HG03469 (cell line): ENCODE measurements at regions not wholly inside any gene's neighbourhood (a gene's known extent, or its start where the extent isn't known, plus 50 kb on each side); places are given as distances from the start of the nearest gene placed in this dataset.

Experiments
- ATAC-seq: cut with Tn5 transposase; IDR thresholded peaks from one replicate; pipeline ENCODE4 v1.9.1; 2021; ENCODE audit warnings: mild to moderate bottlenecking, moderate library complexity, moderate number of reproducible peaks; ENCODE audit not compliant: unreplicated experiment

DNA sequence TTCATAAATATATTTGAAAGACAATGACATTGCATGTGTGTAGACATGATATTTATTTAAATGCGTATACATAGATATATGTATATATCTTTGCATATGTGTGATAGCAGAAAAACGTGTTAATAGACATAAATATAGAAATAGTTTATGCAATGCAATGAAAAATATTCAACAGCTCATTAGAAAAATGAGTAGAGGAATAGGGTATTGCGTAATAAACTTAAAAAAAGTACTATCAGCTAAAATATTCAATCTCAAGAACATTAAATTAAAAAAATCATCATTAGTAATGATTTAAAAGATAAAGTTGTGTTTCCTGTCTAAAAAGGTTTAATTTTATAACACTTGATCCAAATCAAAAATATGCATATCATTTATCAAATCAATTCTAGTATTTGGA is 2101.5 kb upstream of the TENM3 start:
- ATAC-seq: no peak

DNA sequence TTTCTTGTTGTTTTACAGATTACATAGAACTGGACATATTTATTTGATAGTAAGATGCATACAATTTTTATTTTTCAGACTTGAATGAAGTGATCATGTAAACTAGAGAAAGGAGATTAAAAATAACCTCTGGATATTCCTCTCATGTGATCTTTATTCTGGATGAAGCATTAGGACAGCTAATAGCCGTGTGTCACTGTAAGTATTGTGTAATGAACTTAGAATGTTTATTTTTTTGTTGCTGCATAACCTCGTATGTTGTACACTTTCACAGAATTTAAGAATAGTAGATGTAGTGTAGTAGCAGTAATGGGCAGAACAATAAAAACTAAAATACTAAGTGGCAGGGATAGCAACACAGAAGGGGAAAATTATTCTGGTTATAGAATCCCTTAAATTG is 2094.5 kb upstream of the TENM3 start:
- ATAC-seq: no peak

DNA sequence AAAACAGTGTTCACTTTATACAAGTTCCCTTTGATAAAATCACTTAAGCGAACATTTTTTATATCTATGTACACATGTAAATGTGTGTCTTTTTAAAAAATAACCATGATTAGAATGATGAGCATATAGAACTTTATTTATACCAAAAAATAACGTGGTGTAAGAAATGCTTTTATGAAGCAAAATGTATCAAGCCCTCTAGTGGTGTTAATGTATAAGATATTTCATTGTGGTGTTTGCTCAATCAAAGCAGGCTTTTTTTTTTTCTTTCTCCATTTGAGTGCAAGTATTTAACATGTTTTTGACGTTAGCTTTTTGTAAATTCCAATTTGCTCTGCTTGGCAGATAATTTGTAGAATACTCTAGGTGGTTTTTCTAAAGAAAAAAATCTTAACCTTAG is 2092.4 kb upstream of the TENM3 start:
- no peak for ATAC-seq

DNA sequence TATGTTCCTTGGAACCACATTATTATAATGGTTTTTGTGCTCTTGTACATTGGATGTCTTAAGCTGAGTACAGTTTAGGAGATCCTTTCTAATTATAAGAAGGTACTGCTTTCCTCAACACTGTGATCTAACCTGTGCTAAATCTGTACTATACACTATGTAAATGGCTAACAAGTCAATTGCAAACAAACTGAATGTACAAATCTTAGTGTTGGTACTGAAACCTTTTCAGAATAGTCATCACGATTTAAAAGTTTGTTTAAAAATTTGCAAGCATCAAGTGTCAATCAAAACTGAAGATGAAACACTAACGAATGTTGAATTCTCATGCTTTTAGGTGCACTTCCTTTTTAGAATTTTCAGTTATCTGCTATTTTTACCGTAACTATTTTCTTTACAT is 2090.4 kb upstream of the TENM3 start:
- no peak for ATAC-seq

DNA sequence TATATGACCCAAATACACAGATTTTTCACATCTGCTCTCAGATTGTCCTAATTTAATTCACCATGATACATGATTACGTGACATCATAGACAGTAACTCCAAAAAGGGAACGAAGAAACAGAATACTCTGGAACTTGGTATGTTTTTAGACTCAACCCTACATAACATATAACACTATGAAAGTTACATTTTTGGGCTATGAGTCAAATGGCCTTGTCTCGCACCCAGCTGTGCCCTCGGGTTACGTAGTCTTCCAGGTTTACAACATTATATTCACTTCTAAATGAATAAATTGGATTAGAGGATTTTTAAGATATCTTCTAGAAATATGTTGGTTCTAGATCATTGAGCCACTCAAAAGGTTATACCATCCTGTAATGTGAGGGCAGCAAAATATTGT is 2089.6 kb upstream of the TENM3 start:
- no peak for ATAC-seq

DNA sequence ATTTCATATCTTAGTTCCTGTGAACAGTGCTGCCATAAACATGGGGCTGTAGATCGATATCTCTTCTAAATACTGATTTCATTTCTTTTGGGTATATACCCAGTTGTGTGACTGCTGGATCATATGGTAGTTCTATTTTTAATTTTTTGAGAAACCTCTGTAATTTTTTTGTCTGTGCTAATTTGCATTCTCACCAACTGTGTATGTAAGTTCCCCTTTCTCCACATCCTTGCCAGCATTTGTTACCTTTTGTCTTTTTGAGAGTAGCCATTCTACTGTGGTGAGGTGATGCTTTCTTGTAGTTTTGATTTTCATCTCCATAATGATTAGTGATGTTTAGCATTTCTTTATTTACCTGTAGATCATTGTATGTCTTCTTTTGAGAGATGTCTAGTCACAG is 2086.5 kb upstream of the TENM3 start:
- ATAC-seq: peak; percentile 51

DNA sequence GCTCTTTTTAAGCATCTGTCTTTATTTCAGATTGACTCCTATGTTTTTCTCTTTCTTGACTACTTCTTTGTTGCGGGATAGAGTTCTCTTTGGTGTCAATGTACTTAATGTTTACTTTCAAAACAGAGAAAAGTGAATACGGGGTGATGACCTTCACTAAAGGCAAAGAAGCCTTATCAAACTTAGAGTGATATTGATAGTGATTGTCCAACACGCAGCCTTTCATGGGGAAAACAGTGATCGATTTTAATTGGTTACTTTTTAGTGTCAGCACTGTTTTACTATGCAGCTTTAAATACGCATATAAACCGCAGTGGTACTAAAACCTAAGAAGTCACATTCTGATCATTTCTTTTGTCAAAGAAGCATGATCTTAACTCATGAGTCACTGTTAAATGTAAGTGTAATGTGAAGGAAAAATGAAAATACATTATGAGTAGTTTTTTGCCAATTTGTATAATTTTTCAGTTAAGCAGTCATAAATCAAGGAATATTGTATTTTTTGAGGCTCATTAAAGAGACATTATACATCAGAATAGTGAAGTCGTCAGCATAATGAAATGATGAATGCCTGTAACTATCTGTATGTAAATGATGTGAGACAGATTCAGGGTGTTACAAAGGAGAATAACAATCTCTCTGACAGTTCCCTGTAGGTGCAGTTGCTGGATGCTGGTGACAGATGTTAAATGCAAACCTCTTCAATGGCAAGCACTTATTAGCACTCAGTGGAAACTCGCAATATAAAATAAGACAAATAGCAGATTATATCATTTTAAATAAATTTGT is 2082.8 kb upstream of the TENM3 start:
- no peak for ATAC-seq

GRCh38 chr4:180164799-180165198 is 2078.4 kb upstream of the TENM3 start:
- ATAC-seq: no peak

- ATAC-seq: no peak
Measured at GRCh38 chr4:180169394-180169793, 2073.8 kb upstream of the TENM3 start.

GRCh38 chr4:180169966-180170365 is 2073.2 kb upstream of the TENM3 start:
- no peak for ATAC-seq

DNA sequence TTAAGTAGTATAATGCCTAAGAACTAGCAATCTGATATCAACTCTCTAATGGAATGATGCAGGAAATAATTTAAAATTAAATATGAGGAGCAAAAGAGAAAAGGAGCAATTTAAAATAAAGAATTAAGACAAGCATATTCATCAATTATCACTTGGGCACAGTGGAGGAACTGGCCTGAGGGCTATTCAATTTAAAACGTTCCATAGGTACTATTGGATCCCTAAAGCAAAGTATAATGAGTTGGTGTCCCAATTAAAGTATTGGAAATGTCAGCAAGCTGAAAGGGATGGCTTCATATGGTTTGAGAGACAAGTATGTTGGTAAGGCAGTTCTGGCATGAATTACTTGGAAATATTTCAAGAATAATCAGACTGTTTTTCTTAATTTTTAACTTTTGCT is 2064.1 kb upstream of the TENM3 start:
- ATAC-seq: no peak

GRCh38 chr4:180189666-180190065 is 2053.5 kb upstream of the TENM3 start:
- no peak for ATAC-seq

GRCh38 chr4:180190382-180190781 is 2052.8 kb upstream of the TENM3 start:
- ATAC-seq: no peak

DNA sequence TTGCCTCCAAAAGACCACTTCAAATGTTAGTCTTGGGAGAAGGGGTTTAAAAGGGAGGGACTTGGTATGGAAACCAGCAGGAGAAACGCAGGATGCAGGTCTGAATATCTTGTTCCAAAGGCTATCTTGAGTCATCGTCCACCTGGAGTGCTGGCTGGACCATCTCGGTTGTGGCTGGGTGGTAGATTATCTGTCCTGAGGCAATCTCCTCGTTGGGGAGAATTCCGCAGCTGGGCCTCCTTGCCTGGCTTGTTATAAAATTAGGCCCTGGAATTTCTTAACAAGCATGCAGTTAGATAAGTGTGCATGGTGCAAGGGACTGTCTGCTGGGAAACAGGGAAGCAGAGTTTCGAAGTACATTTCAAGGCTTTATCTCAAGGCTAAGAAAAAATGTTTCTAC is 2045.7 kb upstream of the TENM3 start:
- ATAC-seq: no peak

DNA sequence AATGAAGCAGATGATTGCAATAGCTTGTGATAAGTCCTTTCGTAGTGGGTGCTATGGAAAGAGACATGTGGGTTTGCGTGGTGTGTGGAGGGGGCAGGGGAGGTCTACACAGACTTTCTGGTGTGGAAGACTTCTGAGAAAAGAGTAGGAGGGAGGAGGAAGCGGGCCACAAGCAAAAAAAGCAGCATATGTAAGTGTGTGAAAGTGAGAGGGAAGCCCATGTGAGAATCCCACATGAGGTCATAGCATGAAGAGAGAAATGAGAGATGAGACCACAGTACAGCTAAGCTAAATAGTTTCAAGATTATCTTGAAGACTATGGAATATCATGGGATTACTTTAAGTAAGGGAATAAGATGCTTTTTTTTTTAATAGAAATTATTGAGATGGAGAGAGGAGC is 2039.9 kb upstream of the TENM3 start:
- ATAC-seq: peak; percentile 58

GRCh38 chr4:180205276-180205675 is 2037.9 kb upstream of the TENM3 start:
- no peak for ATAC-seq

GRCh38 chr4:180207921-180208320 is 2035.3 kb upstream of the TENM3 start:
- no peak for ATAC-seq

DNA sequence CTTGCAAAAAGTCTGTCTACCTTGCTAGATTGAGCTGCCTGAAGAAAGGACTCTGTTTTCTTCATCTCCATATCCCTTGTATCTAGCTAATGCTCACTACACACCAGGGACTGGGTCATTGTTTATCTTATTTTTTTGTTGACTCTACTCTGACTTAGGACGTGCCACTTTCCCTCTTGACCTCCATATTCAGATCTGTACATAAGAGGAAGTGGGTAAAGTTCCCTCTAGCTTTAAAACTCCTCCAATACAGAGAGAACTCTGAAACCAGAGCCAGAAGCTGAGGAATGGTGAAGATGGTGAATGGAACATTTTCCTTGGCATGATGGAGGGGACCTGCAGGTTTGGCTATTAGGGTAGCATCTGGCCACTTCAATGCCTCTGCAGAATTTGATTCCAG is 2026.1 kb upstream of the TENM3 start:
- ATAC-seq: no peak

GRCh38 chr4:180219080-180219479 is 2024.1 kb upstream of the TENM3 start:
- no peak for ATAC-seq

DNA sequence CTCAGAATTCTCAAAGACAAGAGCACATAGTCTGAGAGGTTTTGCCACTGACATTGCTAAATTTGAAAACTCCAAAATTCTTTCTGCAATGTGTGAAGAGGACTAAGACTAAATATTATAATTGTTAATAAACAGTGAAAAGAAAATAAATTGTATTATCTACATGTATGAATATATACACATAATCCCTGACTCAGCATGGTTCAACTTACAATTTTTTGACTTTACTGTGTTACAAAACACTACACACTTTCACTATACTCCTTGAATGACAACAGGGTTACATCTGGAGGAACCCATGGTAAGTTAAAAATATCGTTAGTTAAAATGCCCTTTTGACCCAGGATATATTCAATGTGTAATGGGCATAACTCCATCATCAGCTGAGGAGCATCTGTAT is 2017.2 kb upstream of the TENM3 start:
- no peak for ATAC-seq

- no peak for ATAC-seq
Measured at GRCh38 chr4:180234730-180235129, 2008.5 kb upstream of the TENM3 start.

- ATAC-seq: no peak
Measured at GRCh38 chr4:180240670-180241069, 2002.5 kb upstream of the TENM3 start.

GRCh38 chr4:180253419-180253818 is 1989.8 kb upstream of the TENM3 start:
- ATAC-seq: no peak
